GM23338 (cell line): ENCODE measurements at regions not wholly inside any gene's neighbourhood (a gene's known extent, or its start where the extent isn't known, plus 50 kb on each side); places are given as distances from the start of the nearest gene placed in this dataset.

Experiments used
- ATAC-seq: fragments of 200-7000 bp; cut with Tn5 transposase; 3 replicates; pipeline ENCODE4 v1.9.1; 2020
- DNase-seq: peaks from one replicate; pipeline ENCODE4 v3.0.0-alpha.2; 2015; ENCODE audit warnings: low spot score
- H2AFZ ChIP-seq: fragments of 200-600 bp; sonication (generic); 2 replicates; pipeline ENCODE4 v1.8.0; 2016; ENCODE audit warnings: antibody characterized with exemption, mild to moderate bottlenecking, moderate library complexity
- H3F3A ChIP-seq: fragments of 200-600 bp; sonication (generic); replicated peaks from 2 replicates; pipeline ENCODE4 v1.8.0; 2017; ENCODE audit warnings: antibody characterized with exemption, mixed run types, low read depth
- H3K27ac ChIP-seq: fragments of 200-600 bp; sonication (generic); 2 replicates; pipeline ENCODE4 v1.6.1; 2016; ENCODE audit warnings: low read depth
- H3K27me3 ChIP-seq: fragments of 200-600 bp; sonication (generic); 2 replicates; pipeline ENCODE4 v1.8.0; 2016; ENCODE audit warnings: mild to moderate bottlenecking, mixed run types, moderate library complexity; ENCODE audit not compliant: insufficient read depth
- H3K36me3 ChIP-seq: fragments of 200-600 bp; sonication (generic); 2 replicates; pipeline ENCODE4 v1.8.0; 2016; ENCODE audit warnings: mild to moderate bottlenecking; ENCODE audit not compliant: insufficient read depth
- H3K4me1 ChIP-seq: fragments of 200-600 bp; sonication (generic); 2 replicates; pipeline ENCODE4 v1.8.0; 2016; ENCODE audit warnings: mild to moderate bottlenecking, moderate library complexity; ENCODE audit not compliant: insufficient read depth
- H3K4me2 ChIP-seq: fragments of 200-600 bp; sonication (generic); 2 replicates; pipeline ENCODE4 v1.7.1; 2017; ENCODE audit warnings: mixed run types
- H3K4me3 ChIP-seq: fragments of 200-600 bp; sonication (generic); 2 replicates; pipeline ENCODE4 v1.6.1; 2016; ENCODE audit warnings: mixed run types
- H3K79me2 ChIP-seq: fragments of 200-600 bp; sonication (generic); replicated peaks from 2 replicates; pipeline ENCODE4 v1.8.0; 2017; ENCODE audit warnings: mild to moderate bottlenecking; ENCODE audit not compliant: insufficient read depth
- H3K9me2 ChIP-seq: fragments of 200-600 bp; sonication (generic); 2 replicates; pipeline ENCODE4 v1.8.0; 2017; ENCODE audit not compliant: insufficient read depth
- H4K20me1 ChIP-seq: fragments of 200-600 bp; sonication (generic); replicated peaks from 2 replicates; pipeline ENCODE4 v1.8.0; 2017; ENCODE audit warnings: mild to moderate bottlenecking; ENCODE audit not compliant: insufficient read depth
- H3K27ac Mint-ChIP-seq: 2 replicates; pipeline ENCODE4 v1.8.0; 2020; ENCODE audit warnings: inconsistent platforms, mild to moderate bottlenecking, moderate library complexity, mixed read lengths
- H3K27me3 Mint-ChIP-seq: 3 replicates; pipeline ENCODE4 v1.8.0; 2022; ENCODE audit warnings: low read depth, mild to moderate bottlenecking, moderate library complexity, mixed read lengths, inconsistent platforms; ENCODE audit not compliant: insufficient read depth, poor library complexity
- H3K36me3 Mint-ChIP-seq: 3 replicates; pipeline ENCODE4 v1.8.0; 2021; ENCODE audit warnings: low read depth, mild to moderate bottlenecking, inconsistent platforms, moderate library complexity, mixed read lengths
- H3K4me1 Mint-ChIP-seq: 3 replicates; pipeline ENCODE4 v1.8.0; 2020; ENCODE audit warnings: mild to moderate bottlenecking, inconsistent platforms, mixed read lengths
- H3K4me3 Mint-ChIP-seq: 3 replicates; pipeline ENCODE4 v1.8.0; 2021; ENCODE audit warnings: moderate library complexity, mild to moderate bottlenecking, inconsistent platforms, mixed read lengths
- H3K9me3 Mint-ChIP-seq: 3 replicates; pipeline ENCODE4 v1.8.0; 2020; ENCODE audit warnings: moderate library complexity, mild to moderate bottlenecking, inconsistent platforms, mixed read lengths
- CREB1 ChIP-seq: fragments of 250-450 bp; sonication (Bioruptor Pico); IDR thresholded peaks from 2 replicates; pipeline ENCODE4 v1.5.0; 2020; ENCODE audit warnings: low read depth, mild to moderate bottlenecking, moderate library complexity
- CTCF ChIP-seq, 2 experiments: fragments of 200-600 bp in 1 of 2; sonication (generic) in 1 of 2; conservative IDR thresholded peaks; 2 replicates each; pipeline versions ENCODE4 v1.5.1 to v1.6.1; 2016 to 2017; ENCODE audit warnings: antibody characterized with exemption in 2 of 2, low read depth in 2 of 2, mild to moderate bottlenecking in 2 of 2, moderate library complexity in 1 of 2
- ETS1 ChIP-seq: IDR thresholded peaks from 2 replicates; pipeline ENCODE4 v1.6.1; 2016; ENCODE audit warnings: antibody characterized with exemption
- EZH2 ChIP-seq: fragments of 200-600 bp; sonication (generic); IDR thresholded peaks from one replicate; pipeline ENCODE4 v1.8.0; 2017; ENCODE audit warnings: antibody characterized with exemption, mild to moderate bottlenecking, low read depth; ENCODE audit not compliant: unreplicated experiment
- EZH2phosphoT487 ChIP-seq: fragments of 200-600 bp; sonication (generic); IDR thresholded peaks from one replicate; pipeline ENCODE4 v1.8.1; 2018; ENCODE audit warnings: antibody characterized with exemption; ENCODE audit not compliant: unreplicated experiment
- JUNB ChIP-seq: IDR thresholded peaks from one replicate; pipeline ENCODE4 v1.6.1; 2016; ENCODE audit warnings: antibody characterized with exemption; ENCODE audit not compliant: unreplicated experiment
- NANOG ChIP-seq: IDR thresholded peaks from 2 replicates; pipeline ENCODE4 v1.6.1; 2016; ENCODE audit warnings: antibody characterized with exemption, borderline replicate concordance
- POLR2AphosphoS5 ChIP-seq: IDR thresholded peaks from 2 replicates; pipeline ENCODE4 v1.6.1; 2016; ENCODE audit warnings: antibody characterized with exemption, low read depth
- REST ChIP-seq: IDR thresholded peaks from one replicate; pipeline ENCODE4 v1.6.1; 2018; ENCODE audit warnings: antibody characterized with exemption; ENCODE audit not compliant: unreplicated experiment
- STAT1 ChIP-seq: IDR thresholded peaks from one replicate; pipeline ENCODE4 v1.6.1; 2016; ENCODE audit warnings: antibody characterized with exemption; ENCODE audit not compliant: unreplicated experiment
- ZNF114 ChIP-seq: fragments of 250-450 bp; sonication (Bioruptor Pico); IDR thresholded peaks from 2 replicates; pipeline ENCODE4 v1.5.0; 2020; ENCODE audit warnings: mild to moderate bottlenecking, moderate library complexity
- ZNF331 ChIP-seq: fragments of 250-450 bp; sonication (Bioruptor Pico); IDR thresholded peaks from 2 replicates; pipeline ENCODE4 v1.5.0; 2020; ENCODE audit warnings: low read depth, mild to moderate bottlenecking, moderate library complexity
- ZNF462 ChIP-seq: fragments of 250-450 bp; sonication (Bioruptor Pico); IDR thresholded peaks from 2 replicates; pipeline ENCODE4 v1.5.0; 2020; ENCODE audit warnings: mild to moderate bottlenecking, moderate library complexity

GRCh38 chr5:106755789-106756188 is 914.9 kb downstream of the EFNA5 start:
- no peak overlapping the region for H3K4me2 ChIP-seq
- H2AFZ ChIP-seq: peak overlapping the region; percentile 89; the same call in 1 of the 2 replicates
- DNase-seq (no peak), ATAC-seq (peak; percentile 22; the same call in 1 of the 3 replicates)
- no peaks in the 10 kb centered on the region for H3F3A ChIP-seq
- peaks cover 11% of the 10 kb centered on the region; the same call in 1 of the 2 replicates for H3K4me1 ChIP-seq
- Mint-ChIP-seq H3K36me3 (no peaks in the 10 kb centered on the region), H3K9me3 (no peaks in the 10 kb centered on the region), H3K4me3 (no peak overlapping the region), H3K4me1 (peaks cover 19% of the 10 kb centered on the region), H3K27me3 (peaks cover 6% of the 10 kb centered on the region), H3K27ac (no peak overlapping the region)
- no peak overlapping the region for H3K27ac ChIP-seq
- no peaks in the 10 kb centered on the region for H3K36me3 ChIP-seq
- H3K9me2 ChIP-seq: no peaks in the 10 kb centered on the region
- no peaks in the 10 kb centered on the region for H3K79me2 ChIP-seq
- no peak overlapping the region for H3K4me3 ChIP-seq
- no peaks in the 10 kb centered on the region for H4K20me1 ChIP-seq
- H3K27me3 ChIP-seq: no peaks in the 10 kb centered on the region
- no peak for TF ChIP-seq CTCF (conservative IDR thresholded peaks at IDR 0.05; ENCODE audit: low read depth in 2 of 2)
- TF ChIP-seq STAT1: no peak
- TF ChIP-seq REST: no peak
- TF ChIP-seq ZNF114: no peak
- no peak for TF ChIP-seq ZNF462
- no peak for TF ChIP-seq EZH2phosphoT487
- TF ChIP-seq POLR2AphosphoS5: no peak
- TF ChIP-seq ETS1: no peak
- no peak for TF ChIP-seq JUNB
- no peak for TF ChIP-seq CREB1 (CRISPR knock-in tag)
- no peak for TF ChIP-seq NANOG
- TF ChIP-seq EZH2: no peak
- no peak for TF ChIP-seq ZNF331
